Hepatocyte (in vitro differentiated cells): ENCODE measurements at regions not wholly inside any gene's neighbourhood (a gene's known extent, or its start where the extent isn't known, plus 50 kb on each side); places are given as distances from the start of the nearest gene placed in this dataset.

Experiments used
- EZH2 ChIP-seq: fragments of 200-600 bp; sonication (generic); IDR thresholded peaks from 2 replicates; pipeline ENCODE4 v1.6.1; 2016; ENCODE audit warnings: antibody characterized with exemption, mild to moderate bottlenecking, borderline replicate concordance
- EZH2phosphoT487 ChIP-seq: fragments of 200-600 bp; sonication (generic); IDR thresholded peaks from one replicate; pipeline ENCODE4 v1.6.1; 2018; ENCODE audit warnings: antibody characterized with exemption, mild to moderate bottlenecking, low read depth, moderate library complexity; ENCODE audit not compliant: unreplicated experiment, severe bottlenecking

DNA sequence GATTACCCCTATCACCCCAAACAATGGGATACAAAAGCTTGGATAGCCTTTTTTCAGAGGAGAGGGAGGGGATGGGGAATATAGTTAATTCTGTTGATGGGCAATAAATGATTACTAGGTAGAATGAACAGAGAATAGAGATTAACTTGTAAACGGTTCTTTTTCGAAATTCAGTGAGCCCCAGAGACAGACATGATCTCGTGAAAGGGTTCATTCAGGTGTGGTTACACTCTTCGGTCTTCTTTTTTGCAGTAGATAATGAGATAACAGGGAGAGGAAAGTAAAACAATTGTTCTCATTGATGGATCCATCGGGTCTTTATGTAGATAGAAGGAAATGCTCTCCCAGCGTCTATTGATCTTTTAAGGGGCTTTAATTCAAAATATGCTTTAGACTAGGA, 69.3 kb upstream of the RASSF8 start:
- TF ChIP-seq EZH2 (no peak), EZH2phosphoT487 (no peak)
